D721Med (cell line): ENCODE measurements at regions not wholly inside any gene's neighbourhood (a gene's known extent, or its start where the extent isn't known, plus 50 kb on each side); places are given as distances from the start of the nearest gene placed in this dataset.
A peak's percentile ranks its signal among the peaks of the same experiment; 100 is the strongest.

Experiments
- DNase-seq: peaks from one replicate; pipeline ENCODE4 v3.0.0; 2011; ENCODE audit warnings: low spot score; ENCODE audit not compliant: insufficient read length
- FAIRE-seq: peaks from 2 replicates; lab custom pipeline; 2011; peaks lifted over from hg19 to GRCh38; lab: Jason Lieb, UNC
- CTCF ChIP-seq: IDR thresholded peaks from 2 replicates; pipeline ENCODE4 v1.5.1; 2012; ENCODE audit warnings: mild to moderate bottlenecking, control low read depth; ENCODE audit not compliant: insufficient read depth; ENCODE audit errors: missing control alignments

GRCh38 chr18:33937270-33937816 is 287.4 kb downstream of the NOL4 start:
- DNase-seq = no peak
- TF ChIP-seq CTCF = no peak
- FAIRE-seq = no peak

- TF ChIP-seq CTCF = no peak
- DNase-seq = no peak
- FAIRE-seq = no peak
Observed at GRCh38 chr18:33934258-33934657, 290.5 kb downstream of the NOL4 start.

DNA sequence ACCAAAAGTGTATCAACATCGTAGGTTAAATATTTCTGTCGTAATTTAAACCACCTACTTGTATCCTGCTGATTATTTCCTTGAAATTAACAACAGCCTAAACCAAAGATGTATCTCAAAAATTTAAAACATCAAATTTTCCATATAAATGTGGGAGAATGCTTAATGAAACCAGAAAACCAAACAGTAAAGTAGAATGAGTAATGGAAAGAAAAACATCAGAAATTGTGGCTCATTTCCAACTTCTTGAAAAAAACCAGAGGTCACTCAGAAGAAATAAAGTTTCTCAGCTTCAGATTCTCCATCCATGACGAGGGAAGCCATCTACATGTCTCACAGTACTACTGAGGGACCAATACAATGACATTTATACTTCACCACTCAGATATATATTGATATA is 296.5 kb downstream of the NOL4 start:
- TF ChIP-seq CTCF = no peak
- no peak for DNase-seq
- peak; percentile 76 for FAIRE-seq

DNA sequence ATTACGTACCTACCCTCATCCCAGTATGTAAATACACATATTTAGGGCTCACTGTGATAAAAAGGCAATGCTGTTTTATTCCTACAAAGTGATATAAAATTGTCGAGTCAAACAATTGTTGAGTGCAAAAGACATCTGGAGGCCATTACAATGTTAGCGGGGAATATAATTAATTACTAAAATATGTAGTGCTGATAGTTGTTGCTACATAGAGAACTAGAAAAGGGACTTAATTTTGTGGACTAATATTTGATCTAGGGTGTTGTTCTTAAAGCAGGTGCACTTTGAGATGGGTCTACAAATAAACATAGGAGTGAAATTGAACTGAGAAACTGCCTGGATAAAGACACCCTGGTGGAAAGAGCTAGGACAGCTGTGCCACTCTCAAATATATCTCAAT is 300.1 kb downstream of the NOL4 start:
- FAIRE-seq (no peak), DNase-seq (no peak)
- no peak for TF ChIP-seq CTCF

DNA sequence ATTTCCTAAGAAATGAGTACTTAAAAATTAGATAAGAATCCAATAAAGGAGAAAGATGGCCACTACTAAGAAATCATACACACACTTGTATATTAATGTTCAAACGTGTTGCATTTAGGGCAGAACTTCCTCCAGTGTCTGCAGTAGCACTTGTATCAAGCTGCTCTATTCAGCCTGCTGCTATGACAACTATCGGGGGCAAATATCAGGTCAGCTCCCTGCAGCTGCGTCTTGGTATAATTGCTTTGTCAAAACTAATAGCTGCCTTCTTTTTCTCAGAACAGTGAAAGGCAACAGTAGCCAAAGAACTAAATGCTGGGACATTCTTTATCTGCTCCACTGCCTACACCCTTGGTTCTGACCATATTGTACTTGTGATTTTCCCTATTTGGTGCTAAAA is 300.7 kb downstream of the NOL4 start:
- no peak for TF ChIP-seq CTCF
- peak; percentile 44 for FAIRE-seq
- no peak for DNase-seq

GRCh38 chr18:33918571-33918970 is 306.1 kb downstream of the NOL4 start:
- FAIRE-seq (peak; percentile 66), DNase-seq (no peak)

More at GRCh38 chr18:33918571-33918970, 306.1 kb downstream of the NOL4 start:
- no peak for TF ChIP-seq CTCF
